Suppressor macrophage treated with lipopolysaccharide for 1 hour (primary cell): ENCODE measurements at regions not wholly inside any gene's neighbourhood (a gene's known extent, or its start where the extent isn't known, plus 50 kb on each side); places are given as distances from the start of the nearest gene placed in this dataset.
"Not testable (repeated sequence)": the region's sequence is repeated elsewhere in the genome, so short reads cannot be mapped to it uniquely, and the experiment has no call there.

ENCODE experiments used
- DNase-seq, 3 donors: peaks; one replicate each; pipeline ENCODE4 v3.0.0-alpha.2; 2020 to 2022

GRCh38 chr2:91839904-91840868, 3031.0 kb upstream of the TEKT4 start:
- DNase-seq, result no peak

- not testable (repeated sequence) for DNase-seq
Observed at GRCh38 chr2:91842264-91842663, 3029.0 kb upstream of the TEKT4 start.

GRCh38 chr2:91842913-91843312, 3028.3 kb upstream of the TEKT4 start:
- DNase-seq, result not testable (repeated sequence)

GRCh38 chr2:91843723-91844450, 3027.3 kb upstream of the TEKT4 start:
- not testable (repeated sequence) for DNase-seq

GRCh38 chr2:91844451-91844825, 3026.8 kb upstream of the TEKT4 start:
- DNase-seq, result not testable (repeated sequence)

- DNase-seq, result not testable (repeated sequence)
Observed at GRCh38 chr2:91846388-91846787, 3024.8 kb upstream of the TEKT4 start.

GRCh38 chr2:91851689-91852420, 3019.4 kb upstream of the TEKT4 start:
- DNase-seq, result not testable (repeated sequence)

GRCh38 chr2:91856971-91857370, 3014.3 kb upstream of the TEKT4 start:
- DNase-seq, result not testable (repeated sequence)

- DNase-seq, result not testable (repeated sequence)
Observed at GRCh38 chr2:91857711-91858110, 3013.5 kb upstream of the TEKT4 start.

GRCh38 chr2:91871716-91872115, 2999.5 kb upstream of the TEKT4 start:
- not testable (repeated sequence) for DNase-seq

GRCh38 chr2:91873416-91873815, 2997.8 kb upstream of the TEKT4 start:
- DNase-seq, result not testable (repeated sequence)

GRCh38 chr2:91877658-91878210, 2993.5 kb upstream of the TEKT4 start:
- not testable (repeated sequence) for DNase-seq

- not testable (repeated sequence) for DNase-seq
Observed at GRCh38 chr2:91895091-91895490, 2976.1 kb upstream of the TEKT4 start.

GRCh38 chr2:91917602-91918001, 2953.6 kb upstream of the TEKT4 start:
- DNase-seq, result not testable (repeated sequence)
